NB4 (cell line): ENCODE measurements at regions not wholly inside any gene's neighbourhood (a gene's known extent, or its start where the extent isn't known, plus 50 kb on each side); places are given as distances from the start of the nearest gene placed in this dataset.

ENCODE experiments used
- DNase-seq: peaks from one replicate; pipeline ENCODE4 v3.0.0; 2010; ENCODE audit warnings: low read depth
- H3K4me3 ChIP-seq: one replicate; pipeline ENCODE4 v1.5.1; 2011; ENCODE audit warnings: mild to moderate bottlenecking, low read depth, low read length, moderate library complexity
- CTCF ChIP-seq: IDR thresholded peaks from one replicate; pipeline ENCODE4 v1.5.1; 2012; ENCODE audit warnings: low read depth, low read length
- MAX ChIP-seq: IDR thresholded peaks from 2 replicates; pipeline ENCODE4 v1.6.1; 2011; ENCODE audit warnings: low read depth, low read length
- MYC ChIP-seq: IDR thresholded peaks from 2 replicates; pipeline ENCODE4 v1.6.1; 2011; ENCODE audit warnings: low read depth, low read length
- POLR2A ChIP-seq: IDR thresholded peaks from 2 replicates; pipeline ENCODE4 v1.6.1; 2011; ENCODE audit warnings: mild to moderate bottlenecking; ENCODE audit not compliant: insufficient read length; ENCODE audit errors: extremely low read depth

DNA sequence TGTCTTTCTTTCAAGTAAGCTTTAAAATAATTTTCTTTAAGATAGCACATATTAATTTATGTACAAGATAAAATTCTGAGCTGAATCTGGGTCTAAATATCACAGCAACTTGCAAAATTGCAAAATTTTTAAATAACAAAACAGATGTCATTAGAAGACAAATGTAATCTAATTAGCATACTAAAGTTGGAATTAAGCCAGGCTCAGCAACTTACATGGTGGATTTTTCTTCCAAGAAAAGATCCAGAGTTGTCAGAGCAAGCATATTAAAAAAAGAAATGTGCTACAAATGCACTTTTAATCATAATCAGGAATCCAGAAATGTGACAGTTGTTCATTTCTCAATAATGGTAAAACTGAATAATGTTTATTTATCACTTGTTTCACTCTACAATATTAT lies 906.9 kb upstream of the INTU start:
- H3K4me3 ChIP-seq, result no peak overlapping the region
- TF ChIP-seq MYC (no peak), POLR2A (no peak), MAX (no peak), CTCF (no peak)
- DNase-seq, result no peak

- H3K4me3 ChIP-seq, result no peak overlapping the region
- TF ChIP-seq CTCF, result no peak
- no peak for TF ChIP-seq MYC
- TF ChIP-seq MAX, result no peak
- TF ChIP-seq POLR2A, result no peak
- no peak for DNase-seq
Measured at GRCh38 chr4:126727461-126727860, 905.3 kb upstream of the INTU start.

- no peak for DNase-seq
- no peak overlapping the region for H3K4me3 ChIP-seq
- TF ChIP-seq MAX (no peak), CTCF (no peak), MYC (no peak), POLR2A (no peak)
Measured at GRCh38 chr4:126731062-126731461, 901.7 kb upstream of the INTU start.

DNA sequence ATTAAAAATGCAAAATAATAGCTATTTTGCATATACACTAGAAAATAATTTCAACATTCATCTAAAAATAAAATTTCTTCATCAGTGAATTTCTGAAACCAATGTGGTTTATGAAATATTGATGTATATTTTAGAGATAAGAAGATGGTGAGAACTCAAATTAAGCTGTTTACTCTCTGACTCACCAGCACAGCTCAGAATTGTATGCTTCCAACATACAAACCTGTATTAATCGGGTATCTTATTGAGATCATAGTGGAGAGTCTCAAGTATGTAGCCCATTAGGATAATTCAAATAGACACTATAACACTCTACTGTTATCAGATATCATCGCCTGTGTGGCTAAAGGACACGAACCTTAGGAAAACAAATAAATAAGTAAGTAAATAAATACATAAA lies 899.5 kb upstream of the INTU start:
- TF ChIP-seq POLR2A, result no peak
- no peak for TF ChIP-seq MAX
- no peak for TF ChIP-seq CTCF
- TF ChIP-seq MYC, result no peak
- DNase-seq, result no peak
- H3K4me3 ChIP-seq, result no peak overlapping the region

DNA sequence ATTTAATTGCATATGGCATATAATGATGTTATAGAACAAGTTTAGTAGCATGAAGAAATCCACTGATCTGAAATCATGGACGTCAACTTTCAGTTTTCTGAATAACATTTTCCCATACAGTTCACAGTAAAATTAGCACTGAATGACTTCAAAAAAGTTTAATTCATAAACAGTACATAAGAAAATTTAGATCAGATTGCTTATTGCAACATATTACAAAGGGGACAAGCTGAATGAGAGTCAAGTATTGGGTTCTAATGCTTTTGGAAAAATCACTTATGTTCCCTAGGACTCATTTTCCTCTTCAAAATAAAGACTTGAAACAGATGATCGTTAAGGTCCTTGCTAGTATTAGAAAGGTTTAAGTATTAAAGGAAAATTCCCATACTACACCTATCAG lies 898.3 kb upstream of the INTU start:
- no peak overlapping the region for H3K4me3 ChIP-seq
- no peak for DNase-seq
- TF ChIP-seq POLR2A, result no peak
- no peak for TF ChIP-seq MYC
- no peak for TF ChIP-seq MAX
- no peak for TF ChIP-seq CTCF

GRCh38 chr4:126735294-126736132 lies 897.2 kb upstream of the INTU start:
- no peak for DNase-seq
- no peak overlapping the region for H3K4me3 ChIP-seq
- TF ChIP-seq MAX (no peak), CTCF (no peak), MYC (no peak), POLR2A (no peak)
